ENCODE measurements at regions not wholly inside any gene's neighbourhood (a gene's known extent, or its start where the extent isn't known, plus 50 kb on each side); places are given as distances from the start of the nearest gene placed in this dataset.

- Histone ChIP-seq H3K79me2 (replicated peaks; ENCODE audit: insufficient read depth, low read length) (no peaks in the 10 kb centered on the region), H3K9me3 (ENCODE audit: low read length) (no peaks in the 10 kb centered on the region), H3K4me2 (ENCODE audit: low read length) (no peak overlapping the region), H3K9me2 (ENCODE audit: insufficient read depth, low read length) (no peaks in the 10 kb centered on the region), H2AFZ (ENCODE audit: low read depth, low read length) (no peak overlapping the region), H3K36me3 (ENCODE audit: insufficient read depth, low read length) (no peaks in the 10 kb centered on the region), H3K4me3 (ENCODE audit: low read length) (no peak overlapping the region), H3F3A (ENCODE audit: insufficient read depth, low read length, poor library complexity, severe bottlenecking) (no peaks in the 10 kb centered on the region), H4K20me1 (ENCODE audit: insufficient read depth) (no peaks in the 10 kb centered on the region), H3K9ac (ENCODE audit: low read length) (no peak overlapping the region), H3K27ac (ENCODE audit: low read length) (no peak overlapping the region), H3K27me3 (ENCODE audit: insufficient read depth, low read depth, low read length) (no peaks in the 10 kb centered on the region)
- TF ChIP-seq CTCF (IDR thresholded peaks at IDR 0.05; ENCODE audit: poor library complexity, severe bottlenecking) = no peak
- TF ChIP-seq TAF1 (IDR thresholded peaks at IDR 0.05; ENCODE audit: low read depth) = no peak
- TF ChIP-seq EP300 (conservative IDR thresholded peaks at IDR 0.05; ENCODE audit: poor library complexity, severe bottlenecking) = no peak
- TF ChIP-seq EZH2 (IDR thresholded peaks at IDR 0.05; ENCODE audit: borderline replicate concordance, insufficient read depth, low read length, poor library complexity, severe bottlenecking) = no peak
- no peak for TF ChIP-seq RAD21 (conservative IDR thresholded peaks at IDR 0.05)
- TF ChIP-seq REST (IDR thresholded peaks at IDR 0.05; ENCODE audit: borderline replicate concordance) = no peak
- TF ChIP-seq POLR2AphosphoS5 (IDR thresholded peaks at IDR 0.05) = no peak
- TF ChIP-seq MXI1 (conservative IDR thresholded peaks at IDR 0.05; ENCODE audit: poor library complexity, severe bottlenecking) = no peak
- TF ChIP-seq SMC3 (conservative IDR thresholded peaks at IDR 0.05; ENCODE audit: poor library complexity) = no peak
These were observed 380.8 kb upstream of the TMEM132C start for GRCh38 chr12:127885954-127886750.

- Histone ChIP-seq H3K79me2 (replicated peaks; ENCODE audit: insufficient read depth, low read length) (no peaks in the 10 kb centered on the region), H3K9me2 (ENCODE audit: insufficient read depth, low read length) (no peaks in the 10 kb centered on the region), H3K27ac (ENCODE audit: low read length) (no peak overlapping the region), H3K9ac (ENCODE audit: low read length) (no peak overlapping the region), H3K9me3 (ENCODE audit: low read length) (no peaks in the 10 kb centered on the region), H3K27me3 (ENCODE audit: insufficient read depth, low read depth, low read length) (no peaks in the 10 kb centered on the region), H3K36me3 (ENCODE audit: insufficient read depth, low read length) (no peaks in the 10 kb centered on the region), H3K4me3 (ENCODE audit: low read length) (no peak overlapping the region), H4K20me1 (ENCODE audit: insufficient read depth) (no peaks in the 10 kb centered on the region), H2AFZ (ENCODE audit: low read depth, low read length) (no peak overlapping the region), H3K4me2 (ENCODE audit: low read length) (no peak overlapping the region), H3F3A (ENCODE audit: insufficient read depth, low read length, poor library complexity, severe bottlenecking) (no peaks in the 10 kb centered on the region)
- no peak for TF ChIP-seq EZH2 (IDR thresholded peaks at IDR 0.05; ENCODE audit: borderline replicate concordance, insufficient read depth, low read length, poor library complexity, severe bottlenecking)
These were observed 380.1 kb upstream of the TMEM132C start for GRCh38 chr12:127886827-127887226.
